Esophagus squamous epithelium (tissue), 4 donors: ENCODE measurements at regions not wholly inside any gene's neighbourhood (a gene's known extent, or its start where the extent isn't known, plus 50 kb on each side); places are given as distances from the start of the nearest gene placed in this dataset.

Experiments
- POLR2A ChIP-seq, 4 donors: fragments of 450-650 bp; IDR thresholded peaks; one replicate each; pipeline ENCODE4 v1.6.1; 2017; ENCODE audit warnings: antibody characterized with exemption in 4 of 4, mild to moderate bottlenecking in 4 of 4, moderate library complexity in 3 of 4
- TF ChIP-seq, protein P1 (sequence below), 6 experiments: fragments of 450-650 bp in 4 of 6; fragments of 200-600 bp in 2 of 6; sonication (generic) in 2 of 6; IDR thresholded peaks; one replicate each; pipeline ENCODE4 v1.5.1; 2016 to 2019; ENCODE audit warnings: antibody characterized with exemption in 6 of 6, mild to moderate bottlenecking in 4 of 6, moderate library complexity in 4 of 6

DNA sequence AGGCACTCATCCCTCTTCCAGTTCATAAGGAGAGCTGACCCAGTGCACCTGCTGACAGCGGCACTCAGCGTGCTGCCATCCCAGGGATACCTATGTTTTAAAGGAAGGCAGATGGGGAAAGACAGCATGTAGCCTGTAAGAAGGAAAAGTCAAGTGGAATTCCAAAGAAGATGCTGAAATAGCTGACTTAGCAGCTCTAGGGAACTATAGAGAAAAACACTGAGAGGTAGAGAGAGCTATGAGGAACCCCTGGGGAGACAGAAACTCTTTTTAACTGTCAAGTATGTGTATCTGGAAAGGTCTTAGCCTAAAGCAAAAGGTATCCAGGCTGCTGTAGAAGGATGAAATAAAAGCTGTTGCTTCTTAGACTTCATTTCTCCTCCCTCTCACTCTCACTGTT lies 113.4 kb upstream of the BCL6 start:
- TF ChIP-seq POLR2A (IDR thresholded peaks at IDR 0.05): no peak
- TF ChIP-seq, protein P1, sequence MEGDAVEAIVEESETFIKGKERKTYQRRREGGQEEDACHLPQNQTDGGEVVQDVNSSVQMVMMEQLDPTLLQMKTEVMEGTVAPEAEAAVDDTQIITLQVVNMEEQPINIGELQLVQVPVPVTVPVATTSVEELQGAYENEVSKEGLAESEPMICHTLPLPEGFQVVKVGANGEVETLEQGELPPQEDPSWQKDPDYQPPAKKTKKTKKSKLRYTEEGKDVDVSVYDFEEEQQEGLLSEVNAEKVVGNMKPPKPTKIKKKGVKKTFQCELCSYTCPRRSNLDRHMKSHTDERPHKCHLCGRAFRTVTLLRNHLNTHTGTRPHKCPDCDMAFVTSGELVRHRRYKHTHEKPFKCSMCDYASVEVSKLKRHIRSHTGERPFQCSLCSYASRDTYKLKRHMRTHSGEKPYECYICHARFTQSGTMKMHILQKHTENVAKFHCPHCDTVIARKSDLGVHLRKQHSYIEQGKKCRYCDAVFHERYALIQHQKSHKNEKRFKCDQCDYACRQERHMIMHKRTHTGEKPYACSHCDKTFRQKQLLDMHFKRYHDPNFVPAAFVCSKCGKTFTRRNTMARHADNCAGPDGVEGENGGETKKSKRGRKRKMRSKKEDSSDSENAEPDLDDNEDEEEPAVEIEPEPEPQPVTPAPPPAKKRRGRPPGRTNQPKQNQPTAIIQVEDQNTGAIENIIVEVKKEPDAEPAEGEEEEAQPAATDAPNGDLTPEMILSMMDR (IDR thresholded peaks at IDR 0.05): no peak
